Left cardiac atrium (tissue), 4 donors: ENCODE measurements at regions not wholly inside any gene's neighbourhood (a gene's known extent, or its start where the extent isn't known, plus 50 kb on each side); places are given as distances from the start of the nearest gene placed in this dataset.

Experiments
- ATAC-seq, 2 donors: fragments of 200-7000 bp; cut with Tn5 transposase; one replicate each; pipeline ENCODE4 v1.9.1; 2020; ENCODE audit warnings: mild to moderate bottlenecking in 2 of 2, moderate library complexity in 2 of 2
- DNase-seq: peaks from one replicate; pipeline ENCODE4 v3.0.0-alpha.2; 2020
- intact Hi-C, 2 donors: fragments of 100-400 bp; cut with DNase I; formaldehyde crosslinking; loops; one replicate each; pipeline versions ENCODE4 v1.14.1 to v1.15.1; 2022 to 2023
- donor health status: DM: no; HTN: yes; CAD: no.
- donor health status: DM: no; HTN: yes; CAD: no; lungs with severe emphysema.
- donor health status: DM: yes; HTN: yes; CAD: no.
- donor health status: Dilated cardiomyopathy.

DNA sequence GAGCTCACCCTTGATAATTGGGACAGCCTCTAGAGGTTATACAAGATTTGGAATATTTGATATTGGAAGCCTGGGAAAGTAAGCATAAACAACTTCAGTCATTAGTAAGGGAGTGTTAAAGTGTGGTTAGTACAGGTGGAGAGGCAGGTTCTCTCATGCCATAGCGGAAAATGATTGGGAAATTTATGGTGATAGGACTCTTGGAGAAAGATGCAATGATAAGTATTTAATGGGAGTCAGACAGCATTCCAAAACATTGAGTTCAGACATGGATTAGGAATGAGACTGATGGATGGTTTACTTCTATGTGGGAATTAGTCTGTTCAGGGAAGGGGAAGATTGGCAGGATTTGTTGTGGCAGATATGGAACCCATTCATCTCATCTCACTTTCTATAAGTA is 152.7 kb downstream of the MCHR2 start:
- intact Hi-C loops: no loop called here
- no peak for ATAC-seq

DNA sequence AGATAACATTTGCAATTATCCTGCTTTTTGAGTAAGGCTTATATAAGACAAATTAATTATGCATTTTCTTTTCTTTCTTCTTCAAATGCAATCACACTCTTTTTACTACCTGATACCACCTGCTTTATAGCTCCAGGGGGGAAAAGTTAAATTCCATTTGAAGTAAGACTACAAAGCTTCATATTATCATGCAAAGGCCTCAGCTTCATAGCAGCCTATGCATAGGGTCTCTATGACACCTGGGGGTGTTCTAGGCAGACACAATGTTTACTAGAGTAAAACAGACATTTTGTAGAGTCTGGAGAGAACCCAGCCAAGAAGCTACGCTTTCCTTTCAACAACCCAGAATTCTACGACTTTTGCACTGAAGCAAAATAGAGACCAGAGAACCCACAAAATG is 148.0 kb downstream of the MCHR2 start:
- intact Hi-C loops: no loop called here
- ATAC-seq (no peak), DNase-seq (no peak)

More for the DNA sequence above, 152.7 kb downstream of the MCHR2 start:
- DNase-seq: no peak

DNA sequence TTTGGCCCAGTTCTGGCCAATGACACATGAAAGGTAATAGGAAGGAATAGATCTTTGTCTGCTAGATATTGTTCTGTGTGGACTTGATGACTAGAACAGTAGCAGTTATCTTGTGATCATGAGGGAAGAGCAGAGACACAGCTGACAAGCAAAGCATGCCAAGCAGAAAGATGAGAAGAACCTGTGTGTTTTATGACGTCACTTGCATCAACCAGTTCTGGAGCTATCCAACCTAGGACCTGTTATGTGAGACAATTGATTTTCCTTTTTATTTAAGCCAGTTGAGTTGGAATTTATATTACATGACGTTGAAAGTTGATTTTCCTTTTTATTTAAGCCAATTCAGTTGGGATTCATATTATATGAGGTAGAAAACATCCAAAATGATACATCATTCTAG is 143.2 kb downstream of the MCHR2 start:
- DNase-seq (no peak), ATAC-seq (no peak)
- intact Hi-C loops: no loop called here

DNA sequence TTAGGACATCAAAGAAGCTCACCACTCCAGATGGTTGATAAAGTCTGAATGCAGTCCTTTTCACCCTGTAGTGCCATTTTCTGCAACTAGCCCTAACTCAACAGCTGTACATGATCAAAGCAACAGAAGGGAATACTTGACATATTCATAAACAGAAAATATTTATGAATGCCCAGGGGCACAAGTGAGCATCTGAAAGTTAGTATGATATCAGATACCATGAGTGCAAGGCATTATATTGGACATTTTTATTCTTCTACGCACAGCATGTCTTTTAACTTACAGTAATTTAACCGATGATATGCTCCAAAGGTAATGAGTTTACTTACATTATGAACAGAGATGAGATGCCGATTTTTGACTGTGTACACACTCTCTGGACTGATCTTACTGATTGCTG is 142.0 kb downstream of the MCHR2 start:
- intact Hi-C loops: no loop called here
- DNase-seq (no peak), ATAC-seq (no peak)

DNA sequence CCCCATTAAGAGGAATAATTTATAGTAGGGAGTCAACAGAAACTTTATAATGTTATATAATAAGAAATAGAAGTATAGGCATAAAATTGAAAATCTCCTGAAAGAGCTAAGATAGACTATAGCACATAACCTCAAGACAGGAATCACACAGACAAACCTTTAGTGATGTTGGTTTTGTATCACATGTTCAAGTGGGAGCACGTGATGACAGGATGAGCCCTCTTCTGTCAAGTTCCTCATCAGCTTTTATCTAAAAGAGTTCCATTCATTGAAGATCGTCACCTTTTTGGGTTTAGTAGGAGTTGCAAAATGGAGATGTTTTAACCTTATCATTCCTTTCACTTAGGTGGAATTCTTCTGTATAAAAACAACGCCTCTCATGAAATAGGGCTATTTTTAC is 127.0 kb downstream of the MCHR2 start:
- ATAC-seq: no peak
- intact Hi-C loops: loop anchor here (5.0 to 10.0 kb wide), 2 partner anchors 40 to 228 kb away; no protein-coding TSS in a partner anchor
- DNase-seq: no peak

DNA sequence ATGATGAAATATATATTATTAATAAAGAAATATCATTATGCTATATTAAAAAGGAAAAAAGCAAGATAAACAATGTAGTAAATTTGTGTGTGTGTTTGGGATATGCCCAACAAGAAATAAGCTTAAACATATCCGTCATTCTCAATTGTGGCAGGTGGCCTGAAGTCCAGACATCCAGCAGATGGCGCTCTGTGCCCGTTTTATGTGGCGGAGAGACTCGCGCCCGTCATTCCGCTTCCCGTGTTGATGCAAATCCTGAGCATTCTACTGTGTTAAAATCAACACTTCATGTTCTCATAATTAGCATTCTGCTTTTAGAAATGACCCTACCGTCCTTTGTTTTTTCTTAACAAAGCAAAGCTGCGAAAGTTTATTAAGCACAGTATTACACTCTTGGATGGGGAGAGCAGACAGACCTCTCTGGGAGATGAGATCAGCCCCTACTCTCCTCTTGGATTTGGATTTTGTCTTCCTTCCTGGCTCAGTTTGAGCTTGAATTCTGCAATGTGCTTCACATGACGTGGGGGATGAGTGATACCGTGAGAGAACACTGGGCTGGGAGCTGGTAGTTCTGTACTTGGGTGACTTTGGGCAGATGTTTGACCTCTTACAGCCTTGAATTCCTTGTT is 125.8 kb downstream of the MCHR2 start:
- peak; percentile 74 for DNase-seq
- ATAC-seq: peak; percentile 50 to 76
- intact Hi-C loops: loop anchor here (2.0 to 10.0 kb wide), 3 partner anchors 39 to 229 kb away; no protein-coding TSS in a partner anchor
